HG02884 (cell line): ENCODE measurements at regions not wholly inside any gene's neighbourhood (a gene's known extent, or its start where the extent isn't known, plus 50 kb on each side); places are given as distances from the start of the nearest gene placed in this dataset.
"Not testable (repeated sequence)": the region's sequence is repeated elsewhere in the genome, so short reads cannot be mapped to it uniquely, and the experiment has no call there.

Experiments used
- ATAC-seq: cut with Tn5 transposase; IDR thresholded peaks from one replicate; pipeline ENCODE4 v1.9.1; 2021; ENCODE audit warnings: mild to moderate bottlenecking, moderate library complexity; ENCODE audit not compliant: unreplicated experiment

DNA sequence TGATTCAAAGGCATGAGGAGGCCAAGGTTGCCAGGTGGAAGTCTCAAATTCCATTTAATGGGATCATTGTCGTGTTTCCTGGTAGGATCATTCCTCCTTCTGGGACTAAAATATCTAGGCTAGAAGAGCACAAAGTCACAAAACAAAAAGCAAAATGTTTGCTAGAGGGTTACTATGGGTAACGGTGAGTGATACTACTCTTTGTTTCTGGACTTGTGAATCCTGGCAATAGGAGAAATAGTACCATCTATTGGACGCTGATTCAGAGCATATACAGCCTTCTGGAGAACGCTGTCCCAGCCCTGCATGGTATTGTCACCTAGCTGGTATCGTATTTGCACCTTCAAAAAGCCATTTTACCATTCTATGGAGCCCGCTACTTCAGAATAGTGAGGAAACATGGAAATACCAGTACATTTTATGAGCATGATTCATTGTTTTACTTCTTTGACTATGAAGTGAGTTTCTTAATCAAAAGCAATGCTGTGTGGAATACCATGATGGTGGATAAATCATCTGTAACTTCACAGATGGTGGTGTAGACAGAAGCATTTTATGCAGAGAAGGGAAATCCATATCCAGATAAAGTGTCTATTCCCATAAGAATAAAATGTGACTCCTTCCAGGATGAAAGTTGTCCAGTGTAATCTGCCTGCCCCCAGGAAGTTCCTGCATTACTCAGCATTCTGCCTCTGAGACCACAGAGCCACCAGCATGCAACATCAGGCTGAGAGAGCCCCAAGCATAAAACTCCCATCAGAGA lies 361.0 kb downstream of the ETV1 start:
- ATAC-seq = no peak

DNA sequence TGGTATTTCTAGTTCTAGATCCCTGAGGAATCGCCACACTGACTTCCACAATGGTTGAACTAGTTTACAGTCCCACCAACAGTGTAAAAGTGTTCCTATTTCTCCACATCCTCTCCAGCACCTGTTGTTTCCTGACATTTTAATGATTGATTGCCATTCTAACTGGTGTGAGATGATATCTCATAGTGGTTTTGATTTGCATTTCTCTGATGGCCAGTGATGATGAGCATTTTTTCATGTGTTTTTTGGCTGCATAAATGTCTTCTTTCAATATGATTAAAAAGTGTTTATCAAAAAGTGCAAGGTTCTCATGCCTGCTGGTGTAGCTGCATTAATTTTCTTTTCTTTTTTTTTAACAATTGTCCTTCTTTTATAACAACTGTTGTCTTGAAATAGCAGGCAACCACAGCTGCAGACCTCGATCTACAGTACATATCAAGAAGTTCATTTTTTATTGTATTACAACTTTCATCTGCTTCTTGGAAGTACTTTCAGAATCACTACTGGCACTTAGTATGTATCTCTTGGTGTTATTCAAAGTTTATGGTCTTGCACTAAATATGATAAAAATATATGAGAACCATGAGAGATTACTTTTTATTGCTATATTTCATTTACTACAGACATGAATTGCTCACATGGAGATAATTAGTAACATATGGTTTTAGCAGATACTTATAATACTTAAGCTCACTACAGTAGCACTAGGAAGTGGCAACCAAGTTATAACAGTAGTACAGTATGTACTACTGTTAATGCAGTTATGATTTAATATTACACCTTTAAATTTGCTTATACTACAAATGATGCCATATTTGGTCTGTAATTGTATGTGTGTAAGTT lies 358.0 kb downstream of the ETV1 start:
- not testable (repeated sequence) for ATAC-seq

DNA sequence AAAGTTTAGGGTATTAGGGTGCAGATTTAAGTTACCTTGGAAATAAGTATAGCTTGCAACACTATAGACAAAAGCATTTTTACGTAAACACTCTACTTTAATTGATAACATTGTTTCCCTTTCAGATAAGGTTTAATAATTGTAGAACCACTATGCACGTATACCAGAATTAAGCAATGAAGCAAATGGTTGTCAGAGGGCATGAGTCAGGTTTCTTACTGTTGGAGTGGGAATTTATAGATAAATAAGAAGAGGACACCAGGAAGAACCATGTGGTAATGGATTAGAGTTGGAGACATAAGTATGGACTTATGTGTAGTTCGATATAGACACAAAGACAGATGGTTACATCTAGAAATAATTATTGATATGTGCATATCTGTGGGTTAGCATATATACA lies 355.6 kb downstream of the ETV1 start:
- ATAC-seq = no peak

DNA sequence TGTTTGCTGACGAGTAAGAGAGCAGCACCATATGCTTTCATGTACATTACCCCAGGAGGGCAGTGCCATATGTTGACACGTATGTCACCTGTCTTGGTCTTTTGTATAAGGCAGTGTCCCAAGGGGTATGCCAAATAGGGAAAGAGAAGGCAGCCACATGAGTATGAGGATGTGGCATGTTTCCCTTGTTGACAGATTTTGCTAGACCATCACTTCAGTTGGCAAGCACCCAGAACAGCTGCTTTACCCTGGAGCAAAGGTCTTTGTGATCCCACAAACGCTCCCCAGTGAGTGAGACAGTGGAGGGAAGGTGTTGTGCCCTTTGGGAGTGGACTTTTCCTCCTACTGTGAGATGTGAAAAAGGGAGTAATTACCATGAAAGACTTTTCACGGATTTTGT lies 350.1 kb downstream of the ETV1 start:
- ATAC-seq = no peak

DNA sequence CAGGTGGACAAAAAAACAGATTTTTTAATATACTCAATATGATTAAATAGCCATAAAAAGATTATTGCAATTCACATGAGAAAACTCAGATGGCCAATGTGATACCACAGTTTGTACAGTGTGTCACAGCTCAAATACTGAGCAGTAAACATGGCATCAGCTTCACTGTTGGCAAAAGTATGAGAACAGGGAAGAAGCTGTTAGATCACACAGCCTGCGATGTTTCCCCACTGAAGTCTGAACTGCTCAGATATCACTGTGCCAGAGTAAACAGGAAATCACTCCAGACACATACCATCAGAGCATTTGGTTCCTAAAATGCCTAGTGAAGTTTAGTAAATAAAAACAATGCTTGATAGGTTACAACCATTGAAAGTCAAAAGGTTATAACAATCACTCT lies 347.8 kb downstream of the ETV1 start:
- no peak for ATAC-seq

DNA sequence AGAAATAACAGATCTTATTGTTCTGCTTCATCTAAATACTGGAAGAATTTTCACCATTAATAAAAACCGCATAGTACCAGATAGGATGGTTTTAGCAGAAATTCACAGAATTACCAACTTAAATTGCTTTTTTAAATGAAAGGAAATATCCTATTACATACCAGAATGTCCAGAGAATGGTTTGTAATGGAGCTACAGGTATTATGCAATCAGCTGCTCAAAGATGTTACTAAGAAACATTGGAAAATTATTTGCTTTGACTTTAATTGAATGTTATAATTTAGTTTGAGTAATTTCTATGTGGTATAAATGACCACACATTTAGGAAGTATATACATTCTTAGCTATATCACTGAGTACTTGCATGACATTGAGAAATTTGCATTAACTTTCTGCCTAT lies 338.3 kb downstream of the ETV1 start:
- ATAC-seq = no peak

DNA sequence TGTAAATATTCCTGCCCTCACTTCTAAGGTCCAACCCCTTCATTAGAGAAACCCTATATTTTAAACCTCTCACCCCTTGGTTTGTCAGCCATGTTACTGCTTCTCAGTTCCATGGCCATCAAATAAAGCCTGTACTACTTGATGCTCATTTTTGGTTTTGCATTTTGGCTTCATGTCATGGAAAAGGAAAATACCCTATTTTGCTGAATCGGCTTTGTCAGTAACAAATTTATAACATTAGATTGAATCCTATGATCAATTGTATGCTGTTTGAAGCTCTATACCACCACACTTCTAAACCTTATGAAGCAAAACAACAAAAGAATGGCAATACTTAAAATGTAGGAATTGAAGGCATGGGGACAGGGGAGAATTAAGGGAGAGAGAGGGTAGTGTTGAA lies 333.1 kb downstream of the ETV1 start:
- no peak for ATAC-seq

DNA sequence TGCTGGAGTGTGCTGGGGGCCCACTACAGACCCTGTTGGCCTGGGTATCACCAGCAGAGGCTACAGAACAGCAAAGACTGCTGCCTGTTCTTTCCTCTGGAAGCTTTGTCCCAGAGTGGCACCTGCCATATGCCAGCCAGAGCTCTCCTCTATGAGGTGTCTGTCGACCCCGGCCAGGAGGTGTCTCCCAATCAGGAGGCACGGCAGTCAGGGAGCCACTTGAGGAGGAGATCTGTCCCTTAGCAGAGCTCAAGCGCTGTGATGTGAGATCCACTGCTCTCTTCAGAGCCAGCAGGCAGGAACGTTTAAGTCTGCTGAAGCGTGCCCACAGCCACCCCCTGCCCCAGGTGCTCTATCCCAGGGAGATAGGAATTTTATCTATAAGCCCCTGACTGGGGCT lies 316.2 kb downstream of the ETV1 start:
- no peak for ATAC-seq

DNA sequence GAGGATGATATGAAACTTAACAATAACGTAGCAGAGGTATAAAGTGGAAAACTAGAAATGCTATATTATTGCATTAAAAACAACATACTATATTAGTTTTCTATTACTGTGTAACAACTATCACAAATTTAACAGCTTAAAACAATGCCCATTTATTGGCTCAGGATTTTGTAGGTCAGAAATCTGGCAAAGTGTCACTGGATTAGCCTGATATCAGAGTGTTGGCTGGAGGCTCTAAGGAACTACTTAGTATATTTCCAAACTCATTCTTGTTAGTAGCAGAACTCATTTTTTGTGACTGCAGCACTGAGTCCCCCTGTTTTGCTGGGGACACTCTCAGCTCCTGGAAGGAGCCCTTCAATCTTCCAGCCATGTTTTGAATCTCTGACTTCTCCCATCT lies 306.8 kb downstream of the ETV1 start:
- ATAC-seq = no peak

DNA sequence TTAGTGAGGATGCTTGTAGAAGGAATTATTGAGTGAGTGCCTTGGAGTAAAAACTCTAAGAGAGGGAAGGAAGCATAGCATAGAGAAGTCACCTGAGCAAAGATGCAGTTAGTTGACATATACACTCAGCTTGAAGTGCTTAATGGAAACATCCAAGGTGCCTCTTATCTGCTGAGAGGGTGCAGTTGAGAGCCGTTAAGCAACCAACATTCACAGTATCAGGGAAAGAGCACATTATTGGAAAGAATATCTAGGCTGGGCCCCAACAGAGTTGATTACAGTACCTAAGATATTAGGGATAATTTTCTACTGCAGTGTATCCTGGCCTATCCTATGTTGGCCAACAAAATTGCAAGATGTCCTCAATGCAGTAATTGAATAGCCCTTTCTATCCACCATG lies 302.0 kb downstream of the ETV1 start:
- no peak for ATAC-seq

DNA sequence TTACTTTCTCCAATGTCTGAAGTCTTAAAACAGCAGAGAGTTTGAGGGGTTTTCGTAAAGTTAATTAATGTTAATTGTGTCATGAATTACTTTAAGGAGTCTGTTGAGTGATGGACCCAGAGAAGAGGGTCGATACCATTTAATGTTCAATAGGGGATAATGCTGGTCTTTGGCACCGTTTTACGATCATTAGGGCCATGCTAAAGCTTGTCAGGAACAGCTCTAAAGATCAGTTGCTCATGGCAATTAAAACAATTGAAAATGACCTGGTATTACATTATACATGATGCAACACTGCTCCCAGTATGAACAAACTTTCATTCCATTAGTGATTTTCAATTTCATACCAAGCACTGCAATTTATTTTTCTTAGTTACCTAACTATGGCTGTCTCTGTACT lies 296.9 kb downstream of the ETV1 start:
- ATAC-seq = no peak

DNA sequence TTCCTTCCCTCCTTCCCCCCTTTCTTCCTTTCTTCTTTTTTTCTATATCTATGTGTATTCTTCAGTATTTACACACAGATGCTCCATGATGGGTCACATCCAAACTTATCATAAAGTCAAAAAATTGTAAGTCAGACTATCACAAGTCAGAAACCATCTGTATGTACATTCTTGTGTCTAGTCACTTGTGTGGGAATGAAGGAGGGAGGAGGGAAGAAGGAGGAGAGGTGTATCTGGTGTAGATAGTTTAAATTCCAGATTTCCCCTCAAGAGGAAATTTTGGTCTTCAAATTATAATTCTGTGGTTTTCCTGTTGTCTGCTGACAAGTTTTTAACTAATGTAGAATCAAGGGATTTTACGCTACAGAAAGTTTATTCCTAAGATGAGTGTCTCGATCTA lies 287.2 kb downstream of the ETV1 start:
- no peak for ATAC-seq

DNA sequence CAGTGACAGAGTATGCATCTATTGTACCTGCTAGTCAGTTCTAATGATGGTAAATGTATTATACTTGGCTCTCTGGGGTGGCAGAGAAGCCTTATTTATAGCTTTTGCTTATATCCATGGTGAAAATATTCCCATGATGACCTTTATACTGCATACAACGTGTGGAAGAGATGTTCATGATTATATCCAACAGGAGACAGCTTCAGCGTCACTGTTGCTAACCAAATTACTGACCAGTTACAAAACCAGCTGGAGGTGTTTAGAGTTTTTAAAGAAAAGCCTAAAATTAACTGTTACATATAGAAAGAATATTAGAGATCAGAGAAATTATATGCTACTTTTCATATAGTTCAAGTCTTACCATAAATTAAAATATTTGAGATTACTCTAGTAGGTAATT lies 280.8 kb downstream of the ETV1 start:
- ATAC-seq = no peak

DNA sequence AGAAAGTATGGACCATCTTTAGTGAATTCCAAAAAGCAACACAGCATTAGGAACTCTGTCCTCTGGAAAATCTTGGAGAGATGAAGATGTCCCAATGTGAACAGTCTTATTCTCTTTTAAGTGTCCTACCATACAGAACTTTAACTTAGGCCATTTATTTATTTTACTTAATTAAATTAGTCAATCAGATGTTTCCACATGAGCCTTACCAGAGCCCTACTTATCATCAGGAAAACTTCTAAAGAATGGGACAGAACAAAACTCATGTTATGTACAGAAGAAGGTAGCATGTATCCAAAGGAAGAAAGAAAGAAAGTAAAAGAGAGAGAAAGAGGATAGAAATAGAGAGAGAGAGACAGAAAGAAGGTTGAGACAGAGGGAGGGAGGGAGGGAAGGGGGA lies 276.4 kb downstream of the ETV1 start:
- ATAC-seq = no peak

DNA sequence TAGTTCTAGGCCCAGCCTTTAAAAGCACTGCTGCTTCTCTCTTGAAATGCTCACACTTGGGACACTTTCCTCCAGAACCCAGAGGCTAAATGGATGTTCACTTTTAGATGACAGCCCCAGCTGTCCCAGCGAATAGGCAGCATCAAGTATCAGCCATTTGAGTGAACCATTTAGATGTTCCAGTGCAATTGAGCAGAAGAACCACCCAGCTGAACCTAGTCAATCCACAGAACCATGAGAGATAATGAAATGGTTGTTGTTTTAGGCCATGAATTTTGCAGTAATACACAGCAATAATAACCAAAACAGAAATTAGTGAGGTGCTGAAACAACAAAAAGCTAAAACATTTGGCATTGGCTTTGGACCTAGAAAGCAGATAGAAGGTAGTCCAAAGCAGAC lies 273.9 kb downstream of the ETV1 start:
- no peak for ATAC-seq

DNA sequence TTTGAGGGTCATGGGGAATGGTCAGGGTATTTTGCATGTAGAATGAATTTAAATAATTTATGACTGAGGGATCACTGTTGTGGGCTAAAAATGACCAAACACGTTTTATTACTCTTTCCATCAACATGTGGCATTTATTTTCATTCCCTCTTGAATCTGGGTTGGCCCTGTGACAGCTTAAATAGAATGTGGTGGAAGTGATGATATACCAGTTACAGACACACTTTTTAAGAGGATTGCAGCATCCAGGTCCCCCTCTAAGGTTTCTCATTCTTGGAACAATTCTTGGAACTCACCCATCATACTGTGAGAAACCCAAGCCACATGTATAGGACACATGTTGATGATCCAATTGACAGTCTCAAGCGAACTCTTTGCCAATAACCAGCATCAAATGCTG lies 272.4 kb downstream of the ETV1 start:
- ATAC-seq = no peak

DNA sequence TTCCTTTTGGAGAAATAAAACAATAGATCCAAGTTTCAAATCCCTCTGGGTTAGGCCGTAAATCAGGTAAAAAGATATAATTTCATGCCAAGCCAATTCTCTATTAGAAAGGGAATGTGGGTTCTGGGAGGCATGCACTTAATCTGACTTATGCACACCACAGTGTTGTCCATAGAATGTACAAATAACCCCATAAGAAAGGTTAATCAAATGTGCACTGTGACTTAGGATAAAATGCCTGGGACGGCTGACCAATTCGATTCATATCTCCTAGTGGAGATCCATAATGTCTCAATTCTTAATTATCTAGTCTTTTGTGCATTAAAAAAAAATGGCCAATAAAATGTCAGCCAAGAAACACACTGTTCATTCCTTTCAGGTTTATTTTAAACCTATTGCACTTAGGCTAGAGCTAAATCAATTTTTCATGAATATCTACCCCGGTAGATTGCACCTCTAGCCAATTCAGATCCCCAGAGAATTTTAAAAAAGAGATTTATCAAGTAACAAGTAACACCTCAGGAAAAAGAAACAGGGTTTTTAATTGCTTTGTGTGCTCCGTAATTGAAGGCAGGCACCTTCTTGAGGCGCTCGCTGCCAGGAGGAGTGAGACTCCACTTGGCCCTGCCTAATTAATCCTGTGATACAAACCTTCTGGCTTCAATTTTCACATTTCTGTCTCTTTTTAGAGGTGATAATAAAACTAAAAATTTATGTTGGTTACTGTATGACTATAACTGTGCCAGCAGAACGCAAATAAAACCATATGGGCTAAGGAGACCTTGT lies 265.1 kb downstream of the ETV1 start:
- ATAC-seq = no peak

DNA sequence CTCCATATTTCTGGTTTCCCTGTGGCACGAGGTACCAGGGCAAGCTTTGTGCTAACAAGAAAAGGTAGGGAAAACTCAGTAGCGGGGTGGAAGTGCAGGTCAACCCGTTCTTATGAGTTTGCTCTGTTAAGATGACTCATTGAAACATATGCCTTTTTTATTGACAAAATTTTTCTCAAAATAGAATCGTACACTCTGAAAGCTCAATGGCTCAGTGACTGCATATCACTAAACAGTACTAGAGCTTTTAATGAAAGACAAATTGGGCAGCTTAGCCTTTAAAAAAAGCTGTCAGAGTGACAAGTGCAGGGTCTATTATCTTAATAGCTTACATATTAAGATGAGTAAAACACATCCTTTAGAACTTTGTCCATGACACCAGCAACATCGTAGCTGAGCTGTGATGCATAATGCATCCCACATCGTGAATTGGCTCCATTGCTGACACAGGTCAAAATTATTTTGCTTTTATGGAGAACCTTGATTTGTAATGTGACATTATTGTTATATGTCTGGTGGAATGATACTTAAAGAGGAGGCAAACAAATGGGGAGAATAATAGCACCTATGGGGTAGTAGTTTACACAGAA lies 264.4 kb downstream of the ETV1 start:
- ATAC-seq = no peak

DNA sequence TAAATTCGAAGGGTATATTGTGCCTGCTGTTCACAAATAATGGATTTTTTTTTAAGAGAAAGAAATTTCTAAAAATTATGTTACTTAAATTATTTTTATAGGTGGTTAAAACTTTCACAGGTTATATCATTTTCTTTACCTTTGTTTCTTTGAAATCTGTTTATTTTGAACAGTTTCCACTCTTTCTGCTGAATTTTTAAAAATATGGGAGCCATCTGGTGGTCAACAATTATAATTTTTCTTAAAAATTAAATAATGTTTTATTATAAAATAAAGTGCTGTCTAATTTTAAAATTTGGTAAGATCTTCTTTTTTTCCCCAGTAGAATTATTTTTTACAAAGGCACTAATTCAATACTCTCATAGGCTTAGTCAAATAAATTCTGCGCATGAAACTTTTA lies 263.9 kb downstream of the ETV1 start:
- no peak for ATAC-seq

DNA sequence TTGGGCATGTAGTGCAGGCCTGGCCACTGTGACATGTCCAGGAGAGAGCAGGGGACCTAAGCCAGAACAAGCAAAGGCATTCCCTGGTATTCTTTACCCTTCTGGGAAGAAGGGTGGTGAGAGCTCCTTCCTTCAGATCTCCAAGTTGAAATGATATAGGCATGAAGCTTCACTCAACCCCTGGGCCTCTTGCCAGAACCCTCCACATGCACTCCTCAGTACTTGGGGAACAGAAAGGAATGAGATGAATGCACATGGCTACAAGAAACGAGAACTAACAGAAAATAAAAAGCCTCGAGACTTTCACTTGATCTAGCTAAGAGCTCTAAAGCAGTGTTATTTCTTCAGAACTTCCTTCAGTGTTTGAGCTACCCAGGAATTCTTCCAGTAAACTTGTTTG lies 262.2 kb downstream of the ETV1 start:
- ATAC-seq = no peak

DNA sequence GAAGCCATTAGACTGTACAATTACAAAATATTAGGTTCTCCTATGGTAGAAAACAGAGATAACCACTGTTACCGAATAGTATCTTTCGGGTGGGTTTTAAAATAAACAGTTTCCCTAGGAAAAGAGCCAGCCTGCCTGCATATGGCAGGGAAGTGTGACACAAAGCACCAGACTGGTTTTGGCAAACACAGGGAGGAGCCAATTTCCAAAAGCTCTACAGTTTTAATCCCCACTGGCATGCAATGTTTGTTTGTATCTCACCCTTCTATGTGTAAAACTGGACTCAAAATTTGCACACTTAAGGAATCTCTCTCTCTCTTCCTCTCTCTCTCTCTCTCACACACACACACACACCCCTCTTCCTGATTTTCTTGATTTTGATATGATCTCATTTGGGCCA lies 261.7 kb downstream of the ETV1 start:
- ATAC-seq = no peak
